ENCODE measurements at regions not wholly inside any gene's neighbourhood (a gene's known extent, or its start where the extent isn't known, plus 50 kb on each side); places are given as distances from the start of the nearest gene placed in this dataset.

GRCh38 chr20:12640251-12640650 lies 368.5 kb upstream of the SPTLC3 start:
- TF ChIP-seq, protein P1, sequence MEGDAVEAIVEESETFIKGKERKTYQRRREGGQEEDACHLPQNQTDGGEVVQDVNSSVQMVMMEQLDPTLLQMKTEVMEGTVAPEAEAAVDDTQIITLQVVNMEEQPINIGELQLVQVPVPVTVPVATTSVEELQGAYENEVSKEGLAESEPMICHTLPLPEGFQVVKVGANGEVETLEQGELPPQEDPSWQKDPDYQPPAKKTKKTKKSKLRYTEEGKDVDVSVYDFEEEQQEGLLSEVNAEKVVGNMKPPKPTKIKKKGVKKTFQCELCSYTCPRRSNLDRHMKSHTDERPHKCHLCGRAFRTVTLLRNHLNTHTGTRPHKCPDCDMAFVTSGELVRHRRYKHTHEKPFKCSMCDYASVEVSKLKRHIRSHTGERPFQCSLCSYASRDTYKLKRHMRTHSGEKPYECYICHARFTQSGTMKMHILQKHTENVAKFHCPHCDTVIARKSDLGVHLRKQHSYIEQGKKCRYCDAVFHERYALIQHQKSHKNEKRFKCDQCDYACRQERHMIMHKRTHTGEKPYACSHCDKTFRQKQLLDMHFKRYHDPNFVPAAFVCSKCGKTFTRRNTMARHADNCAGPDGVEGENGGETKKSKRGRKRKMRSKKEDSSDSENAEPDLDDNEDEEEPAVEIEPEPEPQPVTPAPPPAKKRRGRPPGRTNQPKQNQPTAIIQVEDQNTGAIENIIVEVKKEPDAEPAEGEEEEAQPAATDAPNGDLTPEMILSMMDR (IDR thresholded peaks at IDR 0.05) = no peak
- TF ChIP-seq POLR2A (IDR thresholded peaks at IDR 0.05) = no peak

All from body of pancreas (tissue), 4 donors.